ENCODE measurements at regions not wholly inside any gene's neighbourhood (a gene's known extent, or its start where the extent isn't known, plus 50 kb on each side); places are given as distances from the start of the nearest gene placed in this dataset.

GRCh38 chr13:109593230-109593629 is 193.2 kb downstream of the IRS2 start:
- no peak for DNase-seq

DNA sequence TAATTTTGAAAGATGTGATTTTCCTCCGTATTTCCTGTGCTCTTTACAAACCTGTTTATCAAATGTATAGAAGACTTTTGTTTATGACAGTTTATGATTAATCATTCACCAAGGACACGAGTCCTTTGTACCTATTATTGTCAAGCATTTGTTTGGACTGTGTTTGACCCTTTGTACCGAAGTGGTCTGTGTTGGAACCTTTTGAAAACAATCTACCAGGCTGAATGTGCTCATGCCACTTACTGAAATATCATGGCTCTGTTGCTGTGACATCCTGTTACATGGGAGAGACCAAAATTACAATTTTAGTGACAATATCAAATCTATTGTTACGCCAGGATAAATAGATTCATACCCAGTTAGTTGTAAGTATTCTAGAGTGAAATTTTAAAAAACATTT is 193.6 kb downstream of the IRS2 start:
- DNase-seq, result no peak

GRCh38 chr13:109587689-109588088 is 198.7 kb downstream of the IRS2 start:
- DNase-seq, result no peak

DNA sequence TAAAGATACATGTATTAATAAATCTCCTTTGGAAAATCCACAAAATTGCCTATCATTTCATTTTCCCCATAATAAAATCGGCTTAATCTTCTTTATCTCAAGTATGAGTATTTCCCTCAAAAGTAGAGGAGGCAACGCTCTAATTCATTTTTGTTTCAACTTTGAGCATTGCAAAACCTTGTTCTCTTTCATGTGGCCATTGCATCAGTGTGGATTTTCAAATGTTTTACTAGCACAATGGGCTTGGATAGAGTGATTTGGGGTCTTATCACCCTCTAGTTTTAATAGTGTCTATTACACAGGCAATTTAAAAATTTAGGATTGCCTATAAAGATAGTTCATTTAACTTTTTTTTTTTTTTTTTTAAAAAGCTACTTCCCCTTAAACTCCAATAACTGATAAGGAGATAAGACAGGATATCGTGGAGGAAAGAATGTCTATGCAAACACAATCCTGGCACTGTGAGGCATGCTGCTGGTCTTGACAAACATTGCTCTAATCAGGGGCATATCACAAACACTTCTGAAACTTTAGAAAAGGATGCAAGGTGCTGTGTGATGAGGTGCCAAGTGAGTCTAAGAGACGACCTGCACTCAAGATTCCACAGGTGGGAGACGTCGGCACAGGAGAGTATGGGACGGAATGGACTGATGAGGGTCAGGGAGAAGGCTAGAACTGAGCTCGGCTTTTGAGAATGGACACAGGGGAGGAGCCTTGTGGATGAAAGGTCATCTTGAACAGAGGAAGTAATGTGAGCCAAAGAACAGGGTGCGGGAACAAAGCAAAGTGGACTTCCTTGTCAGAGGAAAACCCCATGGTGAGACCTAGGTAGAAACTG is 199.7 kb downstream of the IRS2 start:
- DNase-seq, result no peak

DNA sequence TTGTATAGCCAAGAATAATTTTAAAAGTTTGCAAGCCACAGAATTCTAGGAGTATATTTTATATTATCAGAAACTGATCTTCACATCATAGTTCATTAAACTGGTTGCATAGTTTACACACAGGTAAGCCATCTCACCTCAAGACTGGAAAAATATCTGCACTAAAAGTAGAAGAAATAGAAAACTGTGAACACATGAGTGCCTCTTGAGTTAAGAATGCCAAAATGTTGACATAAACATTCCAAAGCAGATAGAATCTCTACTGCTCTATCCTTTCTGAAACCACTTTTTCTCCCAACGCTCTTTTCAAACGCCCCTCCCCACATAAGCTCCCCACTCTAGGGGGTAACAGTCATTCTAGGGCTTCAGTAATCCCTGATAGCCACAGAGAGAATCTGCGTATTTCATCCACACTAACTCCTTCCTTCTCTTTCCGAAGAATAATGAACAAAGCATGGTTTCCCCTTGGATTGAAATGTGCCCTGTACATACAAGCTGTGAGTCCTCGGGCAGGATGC is 201.5 kb downstream of the IRS2 start:
- DNase-seq, result no peak

GRCh38 chr13:109577191-109577700 is 209.1 kb downstream of the IRS2 start:
- no peak for DNase-seq

- no peak for DNase-seq
These were observed 210.0 kb downstream of the IRS2 start for GRCh38 chr13:109576331-109576813.

- DNase-seq, result no peak
These were observed 210.6 kb downstream of the IRS2 start for GRCh38 chr13:109575821-109576220.

- no peak for DNase-seq
These were observed 214.0 kb downstream of the IRS2 start for GRCh38 chr13:109572389-109572788.

GRCh38 chr13:109569958-109570711 is 216.2 kb downstream of the IRS2 start:
- no peak for DNase-seq

DNA sequence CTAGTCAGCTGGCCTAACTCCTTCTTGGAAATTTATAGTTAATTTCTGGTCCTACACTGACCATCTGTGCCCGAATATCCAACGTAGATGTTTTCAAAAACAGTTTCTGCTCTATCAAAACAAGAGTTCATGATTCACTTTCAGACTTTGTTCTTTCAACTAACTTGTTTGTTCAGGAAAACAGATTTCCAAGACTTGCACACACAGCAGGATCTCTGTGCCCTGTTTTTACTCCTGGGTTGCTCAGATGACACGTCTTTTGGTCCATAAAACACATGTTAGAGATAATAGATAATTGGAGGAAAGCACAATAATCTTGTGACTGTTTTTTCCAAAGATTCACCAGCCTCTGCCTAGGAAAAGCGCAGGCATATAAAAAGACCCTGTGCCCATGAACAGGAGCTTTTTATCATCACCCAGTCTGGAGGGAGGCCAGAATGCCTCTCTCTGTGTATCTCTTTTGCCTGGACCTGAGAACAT is 218.0 kb downstream of the IRS2 start:
- no peak for DNase-seq

DNA sequence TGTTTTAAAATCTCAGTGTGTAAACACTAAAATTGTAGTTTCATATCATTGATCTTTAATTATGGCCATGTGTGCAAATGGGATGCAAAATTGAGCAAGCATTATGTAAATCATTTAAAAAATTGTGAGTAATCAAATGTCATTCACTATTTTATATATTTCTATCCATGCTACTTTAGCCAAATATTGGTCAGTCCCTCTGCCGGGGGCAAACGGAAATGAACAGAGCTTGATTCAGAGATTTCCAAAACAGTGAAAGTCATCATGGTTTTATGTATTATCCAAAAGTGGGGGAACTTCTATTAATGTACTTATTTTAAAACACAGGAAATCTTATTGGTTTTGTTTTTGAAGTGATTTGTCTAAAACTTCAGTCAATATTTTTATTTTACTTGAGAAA is 219.1 kb downstream of the IRS2 start:
- DNase-seq, result no peak

DNA sequence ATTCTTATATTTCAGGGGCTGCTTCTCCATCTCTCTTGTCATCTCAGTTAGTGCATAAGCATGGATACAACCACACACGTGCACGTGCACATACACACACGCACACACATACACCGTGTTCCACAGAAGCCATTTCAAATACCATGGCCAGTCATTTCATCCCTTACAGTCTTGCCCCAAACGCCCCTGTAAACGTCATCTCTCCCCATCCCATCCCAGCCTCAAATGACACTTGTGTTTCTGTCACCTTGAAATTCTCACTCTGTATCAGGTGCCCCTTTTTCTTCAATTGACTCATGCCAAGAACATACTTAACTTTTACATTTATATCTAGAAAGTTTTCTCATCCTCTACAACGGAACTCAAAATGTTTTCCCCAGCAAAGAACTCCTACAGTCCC is 220.5 kb downstream of the IRS2 start:
- no peak for DNase-seq

DNA sequence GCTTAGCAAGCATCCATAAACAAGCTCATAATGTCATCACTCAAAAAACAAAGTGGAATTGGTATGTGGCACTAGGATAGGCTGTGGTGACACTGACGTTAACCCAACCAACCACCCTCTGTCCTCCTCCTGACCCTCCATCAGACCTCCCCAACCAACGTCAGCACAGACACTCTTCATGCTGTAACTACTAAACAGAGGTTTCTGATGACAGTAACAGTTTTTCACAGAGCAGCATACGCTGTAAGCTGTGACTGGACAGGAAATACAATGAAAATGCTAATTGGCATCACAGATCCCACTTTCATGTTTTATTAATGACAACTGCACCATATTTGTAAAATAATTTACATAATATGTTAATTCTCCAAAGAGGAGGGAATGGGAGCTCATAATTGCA is 238.0 kb downstream of the IRS2 start:
- DNase-seq, result no peak

DNA sequence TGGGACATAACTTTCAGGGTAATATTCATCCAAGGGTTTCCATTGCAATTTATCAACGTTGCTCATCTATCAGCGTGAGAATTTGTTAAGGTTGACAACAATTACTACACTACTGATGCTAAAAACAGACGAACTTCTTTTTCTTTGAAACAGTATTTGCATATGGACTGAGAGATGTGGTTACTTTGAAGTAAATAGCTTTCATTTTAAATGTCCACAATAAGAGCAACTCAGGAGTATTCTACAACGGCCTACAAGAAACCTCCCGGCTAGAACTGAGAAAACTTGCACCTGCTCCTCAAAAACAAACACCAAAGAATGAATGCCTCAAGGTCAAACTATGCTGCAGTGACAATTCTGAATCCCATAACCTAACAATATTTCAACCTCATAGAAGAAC is 238.4 kb downstream of the IRS2 start:
- no peak for DNase-seq

GRCh38 chr13:109545931-109546330 is 240.5 kb downstream of the IRS2 start:
- DNase-seq, result no peak

DNA sequence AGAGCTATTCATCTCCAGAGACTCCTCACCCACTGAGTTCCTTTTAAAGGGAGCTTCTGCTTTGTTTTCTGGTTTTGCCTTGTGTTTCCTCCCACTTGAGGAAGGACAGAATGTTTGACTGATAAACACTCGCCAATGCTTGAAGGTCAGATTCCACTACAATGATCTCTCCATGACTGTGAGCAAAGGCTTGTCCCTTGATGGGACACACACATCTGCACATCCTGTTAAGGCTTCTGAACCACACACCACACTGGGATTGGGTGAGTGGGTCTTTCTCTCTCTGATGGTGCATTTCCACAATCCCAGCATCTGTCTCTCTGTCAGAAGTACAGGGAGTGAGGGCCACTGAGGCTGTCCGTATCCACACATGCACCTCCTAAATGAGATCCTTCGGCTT is 245.3 kb downstream of the IRS2 start:
- no peak for DNase-seq

- no peak for DNase-seq
These were observed 248.8 kb downstream of the IRS2 start for GRCh38 chr13:109537584-109537983.

- DNase-seq, result no peak
These were observed 253.0 kb downstream of the IRS2 start for GRCh38 chr13:109533350-109533749.

GRCh38 chr13:109529964-109530363 is 256.4 kb downstream of the IRS2 start:
- DNase-seq, result no peak

GRCh38 chr13:109521719-109522118 is 264.7 kb downstream of the IRS2 start:
- no peak for DNase-seq

- DNase-seq, result no peak
These were observed 268.9 kb downstream of the IRS2 start for GRCh38 chr13:109517517-109517916.

DNA sequence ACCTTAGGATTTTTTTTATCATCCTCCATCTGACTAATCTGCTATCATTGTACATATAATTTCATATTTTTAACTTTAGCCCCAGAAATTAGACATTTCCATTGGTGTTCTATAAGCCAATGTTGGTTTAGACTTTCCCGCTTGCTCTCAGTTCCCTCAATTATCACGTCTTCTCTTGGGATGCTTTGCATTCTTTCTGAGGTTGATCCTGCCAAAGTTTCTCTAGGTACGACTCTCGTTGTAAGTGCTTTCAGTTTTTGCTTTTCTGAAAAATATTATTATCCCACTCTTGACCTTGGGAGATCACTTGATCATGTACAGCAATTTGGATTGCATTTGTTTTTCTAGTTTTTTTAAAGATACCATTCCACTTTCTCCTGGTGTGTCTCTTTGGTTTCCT is 270.2 kb downstream of the IRS2 start:
- no peak for DNase-seq

GRCh38 chr13:109510013-109510412 is 276.4 kb downstream of the IRS2 start:
- DNase-seq, result no peak

Data from T1000 (cell line).